Effector CD8-positive, alpha-beta T cell (primary cell): ENCODE measurements at regions not wholly inside any gene's neighbourhood (a gene's known extent, or its start where the extent isn't known, plus 50 kb on each side); places are given as distances from the start of the nearest gene placed in this dataset.

ENCODE experiments used
- DNase-seq: peaks from one replicate; lab custom pipeline; 2025; lab: John Stamatoyannopoulos, UW

- DNase-seq = no peak
Observed at GRCh38 chr2:160674146-160674750, 180.6 kb upstream of the RBMS1 start.

DNA sequence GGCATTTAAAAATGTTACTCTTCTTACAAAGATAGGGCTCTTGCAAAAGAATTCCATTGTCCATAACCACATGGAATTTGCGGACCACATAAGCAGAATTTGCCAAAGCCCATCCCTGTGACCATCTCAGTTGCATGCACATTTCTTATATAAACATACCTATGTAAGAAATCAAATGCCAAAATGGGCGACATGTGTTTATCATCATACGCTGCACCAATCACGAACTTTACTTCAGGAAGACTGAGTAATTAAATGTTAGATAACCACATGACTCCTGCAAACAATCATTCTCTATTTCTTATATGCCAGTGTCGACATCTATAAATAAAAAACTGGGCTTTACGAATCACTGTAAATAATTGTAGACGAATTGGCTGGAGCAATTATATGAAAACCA, 186.1 kb upstream of the RBMS1 start:
- DNase-seq = no peak

GRCh38 chr2:160680294-160680693, 186.7 kb upstream of the RBMS1 start:
- no peak for DNase-seq

GRCh38 chr2:160680974-160681373, 187.4 kb upstream of the RBMS1 start:
- DNase-seq = no peak

DNA sequence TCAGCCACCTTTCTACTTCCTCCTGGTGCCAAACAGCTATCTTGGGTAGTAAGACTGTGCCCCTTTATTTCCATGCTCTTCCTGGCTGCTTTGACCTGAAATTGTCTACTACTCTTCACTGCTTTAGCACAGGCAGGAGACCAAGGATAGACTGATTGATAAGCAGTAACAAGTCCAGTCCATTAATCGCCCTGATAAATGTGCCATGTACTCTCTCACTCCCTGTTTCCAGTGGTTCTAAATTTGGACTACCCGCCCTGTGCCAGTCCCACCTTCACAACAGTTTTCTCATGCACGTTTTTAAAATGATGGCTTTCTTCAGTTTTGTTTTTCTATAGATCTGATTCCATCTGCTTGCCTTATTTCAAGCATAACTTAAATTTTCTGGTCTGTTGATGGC, 189.6 kb upstream of the RBMS1 start:
- no peak for DNase-seq

GRCh38 chr2:160687629-160688028, 194.0 kb upstream of the RBMS1 start:
- no peak for DNase-seq

DNA sequence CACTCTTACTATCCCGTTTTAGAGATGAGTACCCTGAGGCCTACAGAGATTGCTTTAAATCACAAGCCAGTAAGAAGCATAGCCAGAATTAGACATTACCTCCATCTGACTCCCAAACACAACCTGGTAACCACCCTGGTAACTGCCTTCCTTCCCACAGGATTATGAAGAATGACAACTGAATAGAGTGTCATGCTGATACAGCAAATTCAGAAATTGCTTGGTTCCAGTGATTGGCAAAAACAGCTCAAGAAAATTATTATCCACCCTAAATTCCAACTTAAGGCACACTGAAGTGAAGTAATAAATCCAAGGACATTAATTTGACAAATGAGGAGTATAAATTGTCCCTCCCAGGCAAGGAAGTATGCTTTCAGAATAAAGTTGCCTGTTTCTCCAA, 195.8 kb upstream of the RBMS1 start:
- no peak for DNase-seq

DNA sequence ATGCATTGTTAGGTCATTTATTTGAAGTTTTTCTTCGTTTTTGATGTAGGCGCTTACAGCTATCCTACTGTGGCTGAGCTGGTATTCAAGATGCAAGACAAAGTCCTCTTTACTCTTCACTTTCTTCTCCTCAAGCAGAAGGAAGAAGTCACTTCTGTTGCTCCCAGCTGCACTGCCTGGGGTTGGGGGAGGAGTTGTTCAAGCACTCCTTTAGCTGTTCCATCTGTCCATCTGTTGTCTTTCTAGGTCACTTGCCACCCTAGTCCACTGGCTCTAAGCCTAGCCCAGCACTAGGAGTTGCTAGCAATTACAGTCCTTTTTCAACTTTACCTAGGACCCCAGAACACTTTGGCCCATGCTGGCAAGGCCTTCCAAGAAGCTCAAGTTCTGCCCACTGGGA, 200.6 kb upstream of the RBMS1 start:
- DNase-seq = no peak

- no peak for DNase-seq
Observed at GRCh38 chr2:160694631-160695030, 201.0 kb upstream of the RBMS1 start.

DNA sequence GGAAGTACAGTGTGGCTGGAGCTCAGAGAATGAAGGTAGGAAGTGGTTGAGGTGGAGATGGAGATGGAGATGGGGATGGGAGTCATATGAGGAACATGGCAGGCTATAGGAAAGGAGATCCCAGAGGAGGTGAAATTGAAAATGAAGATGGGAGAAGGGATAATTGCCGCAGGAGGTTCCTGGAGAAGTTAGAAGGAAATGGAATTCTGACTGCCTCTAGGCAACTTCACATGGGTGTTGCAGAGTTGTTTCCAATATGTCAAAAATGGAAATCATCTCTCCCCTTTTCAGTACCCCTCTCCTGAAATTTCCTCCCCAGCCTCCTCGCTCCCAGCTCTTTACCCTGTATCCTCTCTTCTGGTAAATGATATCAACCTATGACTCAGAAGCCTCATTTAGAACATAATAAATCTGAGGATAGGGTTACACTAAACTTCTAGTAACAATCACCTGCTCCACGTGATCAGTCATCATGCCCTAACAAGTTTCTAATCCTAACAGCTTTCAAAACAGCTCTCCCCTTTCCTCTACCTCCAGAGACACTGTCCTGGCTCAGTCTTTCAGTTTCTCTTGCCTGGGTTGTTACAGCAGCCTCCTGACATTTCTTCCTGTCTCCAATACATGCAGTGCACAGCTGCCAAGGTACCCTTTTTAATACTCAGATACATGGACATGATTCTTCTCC, 201.9 kb upstream of the RBMS1 start:
- no peak for DNase-seq

DNA sequence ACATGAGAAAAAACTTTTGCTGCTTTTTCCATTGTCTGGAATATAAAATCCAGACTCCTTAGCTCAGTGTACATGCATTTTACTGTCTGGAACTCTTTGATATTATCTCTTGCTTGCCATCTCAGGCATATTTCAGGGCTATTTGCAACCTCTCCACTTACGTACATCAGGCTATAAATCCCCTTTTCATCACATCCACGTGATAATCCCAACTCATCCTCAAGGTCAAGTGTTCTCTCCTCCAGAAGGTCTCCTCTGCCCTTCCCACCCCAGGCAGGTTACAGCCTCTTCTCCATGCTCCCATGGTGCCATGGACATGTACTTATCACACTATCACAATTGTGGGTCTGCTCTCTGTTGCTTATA, 202.5 kb upstream of the RBMS1 start:
- no peak for DNase-seq

GRCh38 chr2:160697817-160698216, 204.2 kb upstream of the RBMS1 start:
- DNase-seq = no peak

DNA sequence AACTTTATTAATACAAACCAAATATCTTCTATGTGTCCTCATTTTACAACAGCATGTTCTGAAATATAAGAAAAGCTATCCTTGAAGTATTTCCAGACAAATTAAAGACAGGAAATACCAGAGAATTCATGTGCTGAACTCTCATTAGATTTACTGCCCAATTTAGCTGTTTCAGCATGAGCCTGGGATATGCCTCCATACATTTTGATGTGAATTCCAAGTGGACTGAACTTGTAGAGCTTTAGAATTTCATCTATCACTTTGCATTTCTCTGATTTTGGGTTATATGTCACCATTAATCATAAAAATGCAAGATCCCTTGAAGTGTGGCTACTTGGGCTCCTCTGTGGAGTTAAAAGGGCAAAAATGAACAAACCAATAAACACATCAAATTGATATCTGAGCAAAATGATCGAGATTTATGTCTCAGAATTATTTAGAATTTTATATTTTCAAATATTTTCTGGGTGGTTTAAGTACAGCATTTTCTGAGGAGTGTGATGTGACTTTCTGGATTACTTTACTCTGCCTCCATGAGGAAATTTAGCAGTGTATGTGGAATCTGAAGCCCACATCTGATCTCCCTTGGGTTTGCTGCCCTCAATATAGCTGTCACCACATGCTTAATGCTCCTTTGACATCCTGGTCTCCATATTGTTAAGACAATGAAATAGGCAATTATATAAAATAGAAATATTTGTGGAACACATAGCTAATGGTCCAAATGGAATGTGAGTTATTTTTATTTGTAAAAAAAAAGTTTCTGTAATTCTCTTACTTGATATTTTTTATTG, 206.6 kb upstream of the RBMS1 start:
- no peak for DNase-seq

DNA sequence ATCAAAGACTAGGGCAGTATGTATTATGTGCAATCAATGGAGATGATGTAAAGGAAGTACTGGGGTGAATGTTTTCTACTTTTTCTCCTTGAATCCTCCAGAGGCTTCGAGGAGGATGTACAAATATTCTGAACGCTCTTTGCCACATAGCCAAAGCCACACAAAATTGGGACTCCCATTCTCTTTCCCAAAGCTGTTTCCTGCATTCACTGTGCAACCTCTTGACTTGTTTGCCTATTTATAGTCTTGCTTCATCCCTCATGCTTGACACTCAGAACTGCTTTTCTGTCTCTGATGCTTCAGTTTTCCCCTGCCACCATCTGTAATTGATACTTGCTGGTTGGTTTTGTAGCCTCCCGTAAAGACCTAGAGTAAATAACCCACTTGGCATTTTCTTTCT, 208.2 kb upstream of the RBMS1 start:
- no peak for DNase-seq

GRCh38 chr2:160702754-160703153, 209.1 kb upstream of the RBMS1 start:
- DNase-seq = no peak

DNA sequence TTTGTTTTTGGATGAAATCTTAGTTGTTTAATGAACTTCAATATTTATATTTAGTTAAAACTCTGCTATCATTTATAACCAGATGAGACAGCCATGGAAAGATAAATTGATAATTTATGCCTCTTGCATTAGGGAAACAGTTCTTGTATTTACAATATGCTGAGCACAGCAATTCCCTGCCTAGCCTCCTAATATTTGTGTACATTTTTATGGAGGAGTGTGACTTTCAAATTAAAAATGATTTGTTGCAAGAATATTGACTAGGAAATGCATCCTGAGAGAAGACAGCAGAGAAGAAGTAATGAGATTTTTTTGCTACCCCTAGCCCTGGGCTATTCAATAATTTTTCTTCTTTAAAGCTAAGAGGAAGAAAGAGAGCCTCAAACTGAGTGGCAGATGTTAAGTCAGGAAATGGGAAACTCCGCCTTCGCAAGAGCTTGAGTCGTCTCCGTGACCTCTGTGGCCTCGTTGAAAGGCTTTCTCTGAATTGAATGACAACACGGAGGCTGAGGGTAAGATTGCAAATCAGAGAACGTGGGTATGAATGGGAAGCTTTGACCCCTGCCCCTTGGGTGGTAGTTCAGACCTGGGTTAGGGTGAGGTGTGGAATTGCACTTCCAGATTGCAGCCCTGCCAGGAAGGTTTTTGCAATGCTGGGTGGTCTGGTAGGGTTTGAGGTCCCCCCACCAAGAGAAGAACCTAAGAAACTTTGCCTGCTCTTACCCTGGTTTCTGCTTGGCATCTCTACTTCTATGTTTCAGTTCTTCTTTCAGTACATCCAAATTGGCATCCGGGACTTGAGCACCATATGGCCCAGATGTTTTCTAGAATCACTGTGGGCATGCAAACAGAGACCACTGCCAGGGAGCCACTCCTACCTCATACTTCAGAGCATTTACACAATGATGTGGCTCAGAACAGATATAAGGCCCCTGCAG, 210.3 kb upstream of the RBMS1 start:
- DNase-seq = no peak

DNA sequence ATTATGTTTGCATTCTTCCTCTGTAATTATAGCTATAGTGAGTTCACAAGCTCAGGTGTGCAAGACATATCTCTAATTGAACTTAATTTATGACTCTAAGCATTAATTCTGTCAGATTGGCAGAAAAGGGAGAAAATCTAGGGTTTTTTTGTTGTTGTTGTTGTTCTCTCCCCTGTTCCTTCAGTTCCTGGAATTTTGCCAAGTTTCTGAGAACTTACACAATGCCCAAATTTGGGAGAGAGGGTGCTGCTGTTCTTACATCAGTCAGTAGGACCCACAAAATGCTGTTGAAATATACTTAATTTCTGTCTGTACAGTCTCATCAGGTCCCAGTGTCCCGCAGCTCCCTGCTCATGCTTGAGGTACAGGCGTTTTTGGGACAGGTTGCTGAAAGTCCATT, 221.8 kb upstream of the RBMS1 start:
- DNase-seq = no peak

- no peak for DNase-seq
Observed at GRCh38 chr2:160719116-160719515, 225.5 kb upstream of the RBMS1 start.

DNA sequence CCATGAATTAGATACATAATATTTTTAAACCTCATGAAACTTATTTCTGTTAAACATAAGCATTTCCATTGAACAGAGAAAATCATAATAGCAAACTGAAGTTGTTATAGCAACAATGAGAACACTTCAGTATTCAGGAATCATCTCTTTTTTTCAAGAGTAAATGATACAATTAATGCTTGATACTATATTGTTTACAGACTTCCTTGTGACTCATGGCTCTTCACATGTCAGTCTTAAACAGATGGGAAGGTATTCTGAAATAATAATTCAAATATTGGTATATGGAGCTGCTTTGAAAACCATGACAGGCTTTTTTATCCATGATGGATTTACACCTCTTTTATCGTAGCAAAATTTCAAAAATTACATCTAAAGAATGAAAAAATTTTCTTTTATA, 226.5 kb upstream of the RBMS1 start:
- no peak for DNase-seq

GRCh38 chr2:160721089-160722040, 227.8 kb upstream of the RBMS1 start:
- DNase-seq = no peak

GRCh38 chr2:160726046-160726445, 232.4 kb upstream of the RBMS1 start:
- DNase-seq = no peak
